Endothelial cell of umbilical vein (primary cell): ENCODE measurements at regions not wholly inside any gene's neighbourhood (a gene's known extent, or its start where the extent isn't known, plus 50 kb on each side); places are given as distances from the start of the nearest gene placed in this dataset.

ENCODE experiments used
- BruUV-seq: library from RNA; stranded (reverse); fragments of 400-500 nt; replicated peaks from 2 replicates; lab custom pipeline; 2021; lab: Mats Ljungman, UMichigan
- CTCF ChIA-PET: fragments of 300-600, 350-600 bp; sonication (Branson Sonifier 250); formaldehyde crosslinking; loops from one replicate; lab custom pipeline; 2021; ENCODE audit warnings: antibody characterized with exemption, inconsistent platforms; lab: Charles Lee
- POLR2A ChIA-PET: fragments of 300-600, 350-600 bp; sonication (Branson Sonifier 250); formaldehyde crosslinking; loops from one replicate; lab custom pipeline; 2021; ENCODE audit warnings: antibody characterized with exemption, inconsistent platforms; lab: Charles Lee
- DNase-seq: peaks from one replicate; pipeline ENCODE4 v3.0.0-alpha.2; 2011; ENCODE audit warnings: low read depth, low spot score
- FAIRE-seq: peaks from 2 replicates; lab custom pipeline; 2011; peaks lifted over from hg19 to GRCh38; lab: Jason Lieb, UNC
- H2AFZ ChIP-seq: 2 replicates; pipeline ENCODE4 v1.6.0; 2012; ENCODE audit warnings: low read depth, low read length, control low read depth, inconsistent platforms
- H3K27ac ChIP-seq: 2 replicates; pipeline ENCODE4 v1.5.1; 2011; ENCODE audit warnings: low read depth, mild to moderate bottlenecking, control low read depth, low read length, moderate library complexity; ENCODE audit not compliant: insufficient read depth
- H3K27me3 ChIP-seq, 2 experiments: 2 replicates each; pipeline versions ENCODE4 v1.6.0 to v1.6.1; 2011; ENCODE audit warnings: low read length in 2 of 2, mixed read lengths in 1 of 2; ENCODE audit not compliant: control insufficient read depth in 2 of 2, insufficient read depth in 2 of 2
- H3K36me3 ChIP-seq, 2 experiments: 2 replicates in 1 of 2; 3 replicates in 1 of 2; pipeline ENCODE4 v1.5.1; 2011; ENCODE audit warnings: low read length in 2 of 2, mild to moderate bottlenecking in 1 of 2, moderate library complexity in 1 of 2; ENCODE audit not compliant: control insufficient read depth in 2 of 2, insufficient read depth in 2 of 2; ENCODE audit errors: extremely low read depth in 1 of 2
- H3K4me1 ChIP-seq: 3 replicates; pipeline ENCODE4 v1.5.1; 2011; ENCODE audit warnings: mild to moderate bottlenecking, low read length; ENCODE audit not compliant: control insufficient read depth, insufficient read depth; ENCODE audit errors: extremely low read depth
- H3K4me2 ChIP-seq: 2 replicates; pipeline ENCODE4 v1.6.1; 2011; ENCODE audit warnings: low read length, control low read depth, mixed read lengths; ENCODE audit not compliant: insufficient read depth
- H3K4me3 ChIP-seq, 3 experiments: fragments of 200-600 bp in 1 of 3; sonication (generic), shearing (Covaris generic) in 1 of 3; replicated peaks in 1 of 3; 2 replicates each; pipeline ENCODE4 v1.5.1; 2011 to 2016; ENCODE audit warnings: control low read depth in 3 of 3, low read length in 3 of 3, mild to moderate bottlenecking in 2 of 3, inconsistent platforms in 1 of 3, low read depth in 1 of 3, moderate library complexity in 1 of 3; ENCODE audit not compliant: insufficient read depth in 1 of 3
- H3K79me2 ChIP-seq: 2 replicates; pipeline ENCODE4 v1.6.0; 2012; ENCODE audit warnings: low read length, inconsistent platforms; ENCODE audit not compliant: control insufficient read depth, insufficient read depth
- H3K9ac ChIP-seq: replicated peaks from 2 replicates; pipeline ENCODE3; 2011; ENCODE audit warnings: low read length, control low read depth; ENCODE audit not compliant: insufficient read depth; ENCODE audit errors: extremely low read depth
- H3K9me1 ChIP-seq: replicated peaks from 3 replicates; pipeline ENCODE4 v1.6.0; 2011; ENCODE audit warnings: mild to moderate bottlenecking, low read length; ENCODE audit not compliant: control insufficient read depth, insufficient read depth; ENCODE audit errors: extremely low read depth
- H3K9me3 ChIP-seq: replicated peaks from 2 replicates; pipeline ENCODE4 v1.5.1; 2012; ENCODE audit warnings: low read length, inconsistent platforms; ENCODE audit not compliant: control insufficient read depth, insufficient read depth
- H4K20me1 ChIP-seq: replicated peaks from 2 replicates; pipeline ENCODE3; 2011; ENCODE audit warnings: mild to moderate bottlenecking, low read length; ENCODE audit not compliant: control insufficient read depth, insufficient read depth; ENCODE audit errors: extremely low read depth
- EZH2 ChIP-seq: IDR thresholded peaks from 2 replicates; pipeline ENCODE4 v1.6.1; 2012; ENCODE audit warnings: borderline replicate concordance, low read depth, mild to moderate bottlenecking, moderate library complexity, low read length, inconsistent platforms; ENCODE audit not compliant: severe bottlenecking
- GATA2 ChIP-seq: IDR thresholded peaks from 2 replicates; pipeline ENCODE4 v1.7.0; 2011; ENCODE audit warnings: low read depth, mild to moderate bottlenecking, moderate library complexity, mixed read lengths, low read length; ENCODE audit not compliant: insufficient read length, insufficient read depth
- JUN ChIP-seq: IDR thresholded peaks from 2 replicates; pipeline ENCODE4 v1.6.1; 2011; ENCODE audit warnings: borderline replicate concordance, low read depth; ENCODE audit not compliant: insufficient read length, insufficient read depth
- MYC ChIP-seq: IDR thresholded peaks from one replicate; pipeline ENCODE4 v1.6.1; 2011; ENCODE audit warnings: mild to moderate bottlenecking, low read depth, low read length
- POLR2AphosphoS5 ChIP-seq: IDR thresholded peaks from 2 replicates; pipeline ENCODE4 v1.6.1; 2012; ENCODE audit warnings: low read depth, mild to moderate bottlenecking, control low read depth, low read length, moderate library complexity; ENCODE audit not compliant: insufficient read depth
- dilution Hi-C: fragments of 300-500 bp; cut with MboI; formaldehyde crosslinking; loops from one replicate; pipeline ENCODE4 v1.15.0; 2019; ENCODE audit warnings: low sequenced_read_pairs; ENCODE audit not compliant: extremely low pct_ligation_motif_present
- intact Hi-C: fragments of 100-400 bp; cut with micrococcal nuclease; formaldehyde crosslinking; loops from one replicate; pipeline ENCODE4 v1.10.0; 2022
- TF ChIP-seq, protein P1 (sequence below), 2 donors: IDR thresholded peaks; 1 replicate in 1 of 2; 2 replicates in 1 of 2; pipeline ENCODE4 v1.5.1; 2011; ENCODE audit warnings: low read length in 2 of 2, mild to moderate bottlenecking in 2 of 2, moderate library complexity in 2 of 2, control low read depth in 1 of 2, inconsistent platforms in 1 of 2, low read depth in 1 of 2; ENCODE audit not compliant: insufficient read depth in 1 of 2; ENCODE audit errors: extremely low read depth in 1 of 2

DNA sequence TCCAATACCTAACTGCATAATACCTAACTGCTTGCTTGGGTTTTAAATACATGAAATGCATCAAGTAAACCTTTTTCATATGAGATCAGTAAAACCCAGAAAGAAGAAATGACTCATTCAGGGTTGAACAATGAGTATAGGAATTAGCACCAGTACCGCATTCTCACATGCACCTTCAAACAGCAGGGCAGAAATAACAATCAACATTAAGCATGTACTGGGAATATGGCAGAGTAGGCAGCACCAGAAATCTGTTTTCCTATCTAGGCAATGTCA, 850.3 kb upstream of the SORCS1 start:
- CTCF ChIA-PET = no interaction called here

DNA sequence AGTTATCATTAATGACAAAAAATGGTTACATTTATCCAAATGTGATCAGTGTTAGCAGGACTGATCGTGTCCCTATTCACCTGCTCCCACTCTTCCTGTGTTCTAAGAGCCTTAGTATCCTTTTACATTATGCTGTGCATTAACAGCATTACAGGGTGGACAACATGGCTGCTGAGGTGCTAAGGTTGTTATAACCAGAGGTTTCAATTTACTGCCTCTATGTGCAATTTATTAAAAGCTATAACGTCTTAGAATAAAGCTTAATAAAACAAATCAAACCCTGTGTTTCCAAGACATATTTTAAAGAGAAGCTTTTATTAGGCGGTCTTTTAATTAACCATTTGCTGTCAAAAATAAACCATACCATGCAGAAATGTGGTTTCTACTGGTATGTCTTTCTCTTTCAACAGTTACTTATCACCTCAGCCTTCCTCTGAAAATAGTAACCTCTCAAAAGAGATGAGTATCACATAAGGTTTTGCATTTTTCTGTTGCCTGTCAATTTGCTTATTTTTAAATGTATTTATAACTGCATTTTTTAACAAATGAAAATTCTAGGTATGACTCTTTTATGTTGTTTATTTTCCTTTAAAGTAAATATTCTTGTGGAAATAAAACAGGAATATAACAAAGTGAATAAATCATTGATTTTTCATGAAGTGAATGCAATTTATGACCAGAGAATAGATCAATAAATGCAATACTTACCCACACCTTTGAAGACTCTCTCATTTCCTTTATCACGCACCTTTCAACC, 849.8 kb upstream of the SORCS1 start:
- H4K20me1 ChIP-seq = no peaks in the 10 kb centered on the region
- ChIA-PET POLR2A (no interaction called here), CTCF (no interaction called here)
- no peaks in the 10 kb centered on the region for H3K4me1 ChIP-seq
- intact Hi-C loops (no loop called here), dilution Hi-C loops (no loop called here)
- H3K27me3 ChIP-seq = no peaks in the 10 kb centered on the region
- TF ChIP-seq MYC = no peak
- TF ChIP-seq, protein P1, sequence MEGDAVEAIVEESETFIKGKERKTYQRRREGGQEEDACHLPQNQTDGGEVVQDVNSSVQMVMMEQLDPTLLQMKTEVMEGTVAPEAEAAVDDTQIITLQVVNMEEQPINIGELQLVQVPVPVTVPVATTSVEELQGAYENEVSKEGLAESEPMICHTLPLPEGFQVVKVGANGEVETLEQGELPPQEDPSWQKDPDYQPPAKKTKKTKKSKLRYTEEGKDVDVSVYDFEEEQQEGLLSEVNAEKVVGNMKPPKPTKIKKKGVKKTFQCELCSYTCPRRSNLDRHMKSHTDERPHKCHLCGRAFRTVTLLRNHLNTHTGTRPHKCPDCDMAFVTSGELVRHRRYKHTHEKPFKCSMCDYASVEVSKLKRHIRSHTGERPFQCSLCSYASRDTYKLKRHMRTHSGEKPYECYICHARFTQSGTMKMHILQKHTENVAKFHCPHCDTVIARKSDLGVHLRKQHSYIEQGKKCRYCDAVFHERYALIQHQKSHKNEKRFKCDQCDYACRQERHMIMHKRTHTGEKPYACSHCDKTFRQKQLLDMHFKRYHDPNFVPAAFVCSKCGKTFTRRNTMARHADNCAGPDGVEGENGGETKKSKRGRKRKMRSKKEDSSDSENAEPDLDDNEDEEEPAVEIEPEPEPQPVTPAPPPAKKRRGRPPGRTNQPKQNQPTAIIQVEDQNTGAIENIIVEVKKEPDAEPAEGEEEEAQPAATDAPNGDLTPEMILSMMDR (IDR thresholded peaks at IDR 0.05; ENCODE audit: extremely low read depth in 1 of 2, insufficient read depth in 1 of 2, low read depth in 1 of 2, low read length in 2 of 2) = no peak
- H3K79me2 ChIP-seq = no peaks in the 10 kb centered on the region
- BruUV-seq = no TSS peak
- no peak overlapping the region for H3K27ac ChIP-seq
- no peak overlapping the region for H3K4me3 ChIP-seq
- H3K9me3 ChIP-seq = no peaks in the 10 kb centered on the region
- H3K9me1 ChIP-seq = no peaks in the 10 kb centered on the region
- DNase-seq (no peak), FAIRE-seq (no peak)
- H3K9ac ChIP-seq = no peak overlapping the region
- no peak overlapping the region for H3K4me2 ChIP-seq
- H3K36me3 ChIP-seq = no peaks in the 10 kb centered on the region
- H2AFZ ChIP-seq = no peak overlapping the region

More for the DNA sequence above, 850.3 kb upstream of the SORCS1 start:
- no TSS peak for BruUV-seq
- Histone ChIP-seq H3K36me3 (no peaks in the 10 kb centered on the region), H3K27me3 (no peaks in the 10 kb centered on the region), H4K20me1 (no peaks in the 10 kb centered on the region), H3K9me3 (no peaks in the 10 kb centered on the region), H3K9ac (no peak overlapping the region), H3K27ac (no peak overlapping the region), H3K4me3 (no peak overlapping the region), H2AFZ (no peak overlapping the region), H3K79me2 (no peaks in the 10 kb centered on the region), H3K4me1 (no peaks in the 10 kb centered on the region), H3K9me1 (no peaks in the 10 kb centered on the region), H3K4me2 (no peak overlapping the region)
- dilution Hi-C loops (no loop called here), intact Hi-C loops (no loop called here)
- DNase-seq (no peak), FAIRE-seq (no peak)
- TF ChIP-seq POLR2AphosphoS5 (no peak), GATA2 (no peak), EZH2 (no peak), JUN (no peak)
- POLR2A ChIA-PET = no interaction called here
